Neuronal stem cell (in vitro differentiated cells): ENCODE measurements at regions not wholly inside any gene's neighbourhood (a gene's known extent, or its start where the extent isn't known, plus 50 kb on each side); places are given as distances from the start of the nearest gene placed in this dataset.

Experiments used
- DNase-seq: peaks from one replicate; pipeline ENCODE4 v3.0.0-alpha.2; 2013; ENCODE audit warnings: low spot score
- H2AFZ ChIP-seq: one replicate; pipeline ENCODE4 v1.6.1; 2013; ENCODE audit warnings: mild to moderate bottlenecking, low read length, inconsistent platforms
- H2AK5ac ChIP-seq: 2 replicates; pipeline ENCODE4 v1.6.1; 2013; ENCODE audit warnings: low read depth, mild to moderate bottlenecking, inconsistent platforms, low read length, moderate library complexity, mixed read lengths
- H2BK120ac ChIP-seq: 2 replicates; pipeline ENCODE4 v1.6.1; 2013; ENCODE audit warnings: low read depth, mild to moderate bottlenecking, inconsistent platforms, low read length, moderate library complexity, mixed read lengths
- H2BK12ac ChIP-seq: one replicate; pipeline ENCODE4 v1.6.1; 2013; ENCODE audit warnings: low read length, inconsistent platforms
- H2BK15ac ChIP-seq: 2 replicates; pipeline ENCODE4 v1.6.1; 2013; ENCODE audit warnings: mild to moderate bottlenecking, low read length, inconsistent platforms, mixed read lengths
- H2BK5ac ChIP-seq: one replicate; pipeline ENCODE4 v1.6.1; 2013; ENCODE audit warnings: inconsistent platforms, mild to moderate bottlenecking, low read length, moderate library complexity
- H3K14ac ChIP-seq: one replicate; pipeline ENCODE4 v1.6.1; 2013; ENCODE audit warnings: low read length, inconsistent platforms
- H3K18ac ChIP-seq: 2 replicates; pipeline ENCODE4 v1.6.1; 2013; ENCODE audit warnings: low read length, inconsistent platforms
- H3K23ac ChIP-seq: 2 replicates; pipeline ENCODE4 v1.6.1; 2013; ENCODE audit warnings: low read depth, mild to moderate bottlenecking, mixed read lengths, low read length, inconsistent platforms; ENCODE audit not compliant: poor library complexity
- H3K27ac ChIP-seq: replicated peaks from 3 replicates; pipeline ENCODE4 v1.5.1; 2013; ENCODE audit warnings: low read length, inconsistent platforms
- H3K27me3 ChIP-seq, 3 experiments: 2 replicates each; pipeline ENCODE4 v1.6.1; 2013; ENCODE audit warnings: low read length in 3 of 3, mild to moderate bottlenecking in 2 of 3, inconsistent platforms in 1 of 3, low read depth in 1 of 3, mixed read lengths in 1 of 3, moderate library complexity in 1 of 3; ENCODE audit not compliant: control insufficient read depth in 3 of 3, insufficient read depth in 3 of 3
- H3K36me3 ChIP-seq, 2 donors: replicated peaks in 1 of 2; 2 replicates each; pipeline ENCODE4 v1.6.1; 2013; ENCODE audit warnings: low read length in 2 of 2; ENCODE audit not compliant: control insufficient read depth in 2 of 2, insufficient read depth in 2 of 2
- H3K4ac ChIP-seq: 2 replicates; pipeline ENCODE4 v1.6.1; 2013; ENCODE audit warnings: inconsistent platforms, mild to moderate bottlenecking, low read length, moderate library complexity
- H3K4me1 ChIP-seq, 2 donors: 1 replicate in 1 of 2; 2 replicates in 1 of 2; pipeline ENCODE4 v1.6.1; 2013; ENCODE audit warnings: low read length in 2 of 2, low read depth in 1 of 2; ENCODE audit not compliant: control insufficient read depth in 2 of 2, insufficient read depth in 1 of 2
- H3K4me2 ChIP-seq: one replicate; pipeline ENCODE4 v1.6.1; 2013; ENCODE audit warnings: mild to moderate bottlenecking, low read length, inconsistent platforms; ENCODE audit not compliant: insufficient read depth, poor library complexity, severe bottlenecking
- H3K4me3 ChIP-seq, 2 donors: 2 replicates each; pipeline ENCODE4 v1.5.1; 2013; ENCODE audit warnings: low read length in 2 of 2, mild to moderate bottlenecking in 2 of 2, inconsistent platforms in 1 of 2, moderate library complexity in 1 of 2
- H3K79me1 ChIP-seq: one replicate; pipeline ENCODE4 v1.6.1; 2013; ENCODE audit warnings: low read depth, mild to moderate bottlenecking, inconsistent platforms, low read length, moderate library complexity
- H3K9ac ChIP-seq: one replicate; pipeline ENCODE4 v1.6.1; 2013; ENCODE audit warnings: mild to moderate bottlenecking, low read depth, low read length, inconsistent platforms; ENCODE audit not compliant: poor library complexity
- H3K9me3 ChIP-seq, 2 donors: replicated peaks in 1 of 2; 2 replicates each; pipeline versions ENCODE3 to v1.6.1; 2013; ENCODE audit warnings: low read length in 2 of 2, mild to moderate bottlenecking in 2 of 2, inconsistent platforms in 1 of 2, low read depth in 1 of 2, mixed read lengths in 1 of 2, moderate library complexity in 1 of 2; ENCODE audit not compliant: control insufficient read depth in 2 of 2, insufficient read depth in 1 of 2
- H4K8ac ChIP-seq: one replicate; pipeline ENCODE4 v1.6.1; 2013; ENCODE audit warnings: low read depth, mild to moderate bottlenecking, inconsistent platforms, low read length, moderate library complexity
- H4K91ac ChIP-seq: one replicate; pipeline ENCODE4 v1.6.1; 2013; ENCODE audit warnings: low read length, low read depth, mild to moderate bottlenecking, inconsistent platforms; ENCODE audit not compliant: poor library complexity
- WGBS, 2 donors: extraction: QIAGEN DNeasy Blood & Tissue Kit; methylation state at CpG; one replicate each; pipeline ENCODE4 v1.1.7; 2013; ENCODE audit warnings: missing lambda C conversion rate in 2 of 2, mixed read lengths in 1 of 2; ENCODE audit not compliant: insufficient read length in 2 of 2, insufficient replicate concordance in 1 of 2; ENCODE audit errors: extremely low coverage in 2 of 2; 5-methylcytosine and 5-hydroxymethylcytosine counted together

GRCh38 chr3:2029559-2029958, 69.1 kb upstream of the CNTN4 start:
- H4K91ac ChIP-seq, result no peak overlapping the region
- DNase-seq, result no peak
- no peak overlapping the region for H4K8ac ChIP-seq
- H3K36me3 ChIP-seq, result no peaks in the 10 kb centered on the region
- H3K9ac ChIP-seq, result no peak overlapping the region
- H3K23ac ChIP-seq, result no peak overlapping the region
- no peak overlapping the region for H2BK5ac ChIP-seq
- H3K79me1 ChIP-seq, result no peaks in the 10 kb centered on the region
- no peak overlapping the region for H3K27ac ChIP-seq
- no peak overlapping the region for H2BK15ac ChIP-seq
- no CpG with 5 or more reads among the region's 3 CpGs for WGBS, 2 donors
- H3K4me3 ChIP-seq, result no peak overlapping the region
- H2BK120ac ChIP-seq, result no peak overlapping the region
- H2BK12ac ChIP-seq, result no peak overlapping the region
- H2AFZ ChIP-seq, result no peak overlapping the region
- no peaks in the 10 kb centered on the region for H3K4me1 ChIP-seq
- no peak overlapping the region for H2AK5ac ChIP-seq
- H3K4me2 ChIP-seq, result no peak overlapping the region
- H3K14ac ChIP-seq, result no peak overlapping the region
- no peak overlapping the region for H3K18ac ChIP-seq
- no peak overlapping the region for H3K4ac ChIP-seq
- H3K9me3 ChIP-seq, result no peaks in the 10 kb centered on the region
- H3K27me3 ChIP-seq, result no peaks in the 10 kb centered on the region

GRCh38 chr3:2036076-2036475, 62.6 kb upstream of the CNTN4 start:
- Histone ChIP-seq H2AFZ (no peak overlapping the region), H3K4me3 (no peak overlapping the region), H4K91ac (no peak overlapping the region), H3K4me1 (peaks cover 0 to 2% of the 10 kb centered on the region in 2 donors), H3K18ac (no peak overlapping the region), H2BK12ac (no peak overlapping the region), H2AK5ac (no peak overlapping the region), H3K9me3 (no peaks in the 10 kb centered on the region), H3K36me3 (no peaks in the 10 kb centered on the region), H3K27me3 (no peaks in the 10 kb centered on the region), H3K23ac (no peak overlapping the region), H3K79me1 (no peaks in the 10 kb centered on the region), H4K8ac (no peak overlapping the region), H2BK15ac (no peak overlapping the region), H3K4ac (no peak overlapping the region), H3K9ac (no peak overlapping the region), H2BK5ac (no peak overlapping the region), H2BK120ac (no peak overlapping the region), H3K4me2 (no peak overlapping the region), H3K14ac (no peak overlapping the region), H3K27ac (no peak overlapping the region)
- no CpG with 5 or more reads among the region's 4 CpGs for WGBS, 2 donors
- no peak for DNase-seq

- H3K23ac ChIP-seq, result no peak overlapping the region
- H2BK12ac ChIP-seq, result no peak overlapping the region
- no peak overlapping the region for H2BK15ac ChIP-seq
- WGBS, 2 donors, result no CpG with 5 or more reads among the region's 3 CpGs
- no peak overlapping the region for H2BK5ac ChIP-seq
- H3K4ac ChIP-seq, result no peak overlapping the region
- no peak overlapping the region for H2BK120ac ChIP-seq
- no peak overlapping the region for H3K9ac ChIP-seq
- DNase-seq, result no peak
- H3K9me3 ChIP-seq, result no peaks in the 10 kb centered on the region
- no peaks in the 10 kb centered on the region for H3K79me1 ChIP-seq
- H4K91ac ChIP-seq, result no peak overlapping the region
- no peak overlapping the region for H3K14ac ChIP-seq
- H3K4me2 ChIP-seq, result no peak overlapping the region
- no peak overlapping the region for H3K27ac ChIP-seq
- H4K8ac ChIP-seq, result no peak overlapping the region
- no peaks in the 10 kb centered on the region for H3K36me3 ChIP-seq
- H3K27me3 ChIP-seq, result no peaks in the 10 kb centered on the region
- H3K4me3 ChIP-seq, result no peak overlapping the region
- H2AFZ ChIP-seq, result no peak overlapping the region
- peaks cover 0 to 2% of the 10 kb centered on the region in 2 donors for H3K4me1 ChIP-seq
- no peak overlapping the region for H3K18ac ChIP-seq
- no peak overlapping the region for H2AK5ac ChIP-seq
Measured at GRCh38 chr3:2041931-2042330, 56.7 kb upstream of the CNTN4 start.
